Uterus (tissue), 3 donors: ENCODE measurements at regions not wholly inside any gene's neighbourhood (a gene's known extent, or its start where the extent isn't known, plus 50 kb on each side); places are given as distances from the start of the nearest gene placed in this dataset.
"Not testable (repeated sequence)": the region's sequence is repeated elsewhere in the genome, so short reads cannot be mapped to it uniquely, and the experiment has no call there.

Experiments
- DNase-seq, 2 donors: peaks; one replicate each; pipeline ENCODE4 v3.0.0-alpha.2; 2019 to 2020
- H3K27ac ChIP-seq, 2 donors: fragments of 200-600 bp; sonication (generic); 1 replicate in 1 of 2; 2 replicates in 1 of 2; pipeline ENCODE4 v1.5.1; 2016 to 2018
- H3K27me3 ChIP-seq, 2 donors: fragments of 200-600 bp; sonication (generic); one replicate each; pipeline ENCODE4 v1.5.1; 2018 to 2019; ENCODE audit warnings: control low read depth in 1 of 2
- H3K36me3 ChIP-seq, 2 donors: fragments of 200-600 bp; sonication (generic); one replicate each; pipeline ENCODE4 v1.5.1; 2019; ENCODE audit warnings: control low read depth in 1 of 2
- H3K4me1 ChIP-seq, 2 donors: fragments of 200-600 bp; sonication (generic); one replicate each; pipeline ENCODE4 v1.5.1; 2018 to 2019; ENCODE audit warnings: control low read depth in 1 of 2
- H3K4me3 ChIP-seq, 2 donors: fragments of 200-600 bp; sonication (generic); 1 replicate in 1 of 2; 2 replicates in 1 of 2; pipeline ENCODE4 v1.5.1; 2018 to 2019; ENCODE audit warnings: mild to moderate bottlenecking in 1 of 2
- H3K9me3 ChIP-seq, 2 donors: fragments of 200-600 bp; sonication (generic); one replicate each; pipeline ENCODE4 v1.5.1; 2019; ENCODE audit warnings: control low read depth in 1 of 2
- POLR2A ChIP-seq, 2 donors: fragments of 450-650 bp; IDR thresholded peaks; one replicate each; pipeline ENCODE4 v1.6.1; 2016; ENCODE audit warnings: antibody characterized with exemption in 2 of 2, mild to moderate bottlenecking in 1 of 2, moderate library complexity in 1 of 2
- intact Hi-C: fragments of 100-400 bp; cut with DNase I; formaldehyde crosslinking; loops from one replicate; pipeline ENCODE4 v1.15.1; 2023; ENCODE audit warnings: low total_unique reads
- TF ChIP-seq, protein P1 (sequence below), 4 experiments: fragments of 200-600 bp in 2 of 4; fragments of 450-650 bp in 2 of 4; sonication (generic) in 2 of 4; IDR thresholded peaks; one replicate each; pipeline ENCODE4 v1.5.1; 2016 to 2019; ENCODE audit warnings: antibody characterized with exemption in 4 of 4, mild to moderate bottlenecking in 2 of 4, moderate library complexity in 1 of 4
- donor health status: DM: yes; HTN: yes; CAD: no.

GRCh38 chr16:86888231-86889053 is 310.1 kb downstream of the FOXL1 start:
- Histone ChIP-seq H3K9me3 (no peaks in the 10 kb centered on the region), H3K4me1 (no peaks in the 10 kb centered on the region), H3K27me3 (no peaks in the 10 kb centered on the region), H3K4me3 (no peak overlapping the region), H3K36me3 (no peaks in the 10 kb centered on the region), H3K27ac (no peak overlapping the region)
- intact Hi-C loops: no loop called here
- TF ChIP-seq POLR2A (IDR thresholded peaks at IDR 0.05): no peak
- TF ChIP-seq, protein P1, sequence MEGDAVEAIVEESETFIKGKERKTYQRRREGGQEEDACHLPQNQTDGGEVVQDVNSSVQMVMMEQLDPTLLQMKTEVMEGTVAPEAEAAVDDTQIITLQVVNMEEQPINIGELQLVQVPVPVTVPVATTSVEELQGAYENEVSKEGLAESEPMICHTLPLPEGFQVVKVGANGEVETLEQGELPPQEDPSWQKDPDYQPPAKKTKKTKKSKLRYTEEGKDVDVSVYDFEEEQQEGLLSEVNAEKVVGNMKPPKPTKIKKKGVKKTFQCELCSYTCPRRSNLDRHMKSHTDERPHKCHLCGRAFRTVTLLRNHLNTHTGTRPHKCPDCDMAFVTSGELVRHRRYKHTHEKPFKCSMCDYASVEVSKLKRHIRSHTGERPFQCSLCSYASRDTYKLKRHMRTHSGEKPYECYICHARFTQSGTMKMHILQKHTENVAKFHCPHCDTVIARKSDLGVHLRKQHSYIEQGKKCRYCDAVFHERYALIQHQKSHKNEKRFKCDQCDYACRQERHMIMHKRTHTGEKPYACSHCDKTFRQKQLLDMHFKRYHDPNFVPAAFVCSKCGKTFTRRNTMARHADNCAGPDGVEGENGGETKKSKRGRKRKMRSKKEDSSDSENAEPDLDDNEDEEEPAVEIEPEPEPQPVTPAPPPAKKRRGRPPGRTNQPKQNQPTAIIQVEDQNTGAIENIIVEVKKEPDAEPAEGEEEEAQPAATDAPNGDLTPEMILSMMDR (IDR thresholded peaks at IDR 0.05): no peak
- DNase-seq: no peak

GRCh38 chr16:86889054-86889366 is 310.7 kb downstream of the FOXL1 start:
- H3K4me3 ChIP-seq, intact Hi-C loops, H3K9me3 ChIP-seq, H3K27me3 ChIP-seq, H3K36me3 ChIP-seq, DNase-seq, H3K4me1 ChIP-seq, H3K27ac ChIP-seq: not testable (repeated sequence)

DNA sequence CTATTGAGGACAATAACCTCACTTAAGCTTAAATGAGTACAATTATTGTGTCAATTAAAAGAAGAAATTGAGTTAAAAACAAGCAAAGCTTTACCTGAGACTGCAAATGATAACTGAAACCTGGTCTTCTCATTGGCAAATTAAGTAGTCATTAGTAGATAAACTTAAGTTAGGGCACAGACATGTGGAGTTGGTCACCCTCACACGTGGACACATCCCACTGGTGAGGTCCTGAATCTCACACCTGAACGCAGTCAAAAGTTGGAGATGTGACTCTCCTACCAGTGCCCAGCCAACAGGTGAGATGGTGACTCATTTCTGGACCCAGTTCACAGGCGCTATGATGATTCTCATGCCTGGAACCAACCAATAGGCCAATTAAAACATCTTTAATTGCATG is 311.6 kb downstream of the FOXL1 start:
- H3K9me3 ChIP-seq: no peaks in the 10 kb centered on the region
- intact Hi-C loops: no loop called here
- H3K27ac ChIP-seq: no peak overlapping the region
- no peaks in the 10 kb centered on the region for H3K36me3 ChIP-seq
- H3K4me1 ChIP-seq: no peaks in the 10 kb centered on the region
- no peak overlapping the region for H3K4me3 ChIP-seq
- no peak for DNase-seq
- no peak for TF ChIP-seq POLR2A (IDR thresholded peaks at IDR 0.05)
- TF ChIP-seq, protein P1 (IDR thresholded peaks at IDR 0.05): no peak
- peaks cover 0 to 4% of the 10 kb centered on the region in 2 donors for H3K27me3 ChIP-seq

DNA sequence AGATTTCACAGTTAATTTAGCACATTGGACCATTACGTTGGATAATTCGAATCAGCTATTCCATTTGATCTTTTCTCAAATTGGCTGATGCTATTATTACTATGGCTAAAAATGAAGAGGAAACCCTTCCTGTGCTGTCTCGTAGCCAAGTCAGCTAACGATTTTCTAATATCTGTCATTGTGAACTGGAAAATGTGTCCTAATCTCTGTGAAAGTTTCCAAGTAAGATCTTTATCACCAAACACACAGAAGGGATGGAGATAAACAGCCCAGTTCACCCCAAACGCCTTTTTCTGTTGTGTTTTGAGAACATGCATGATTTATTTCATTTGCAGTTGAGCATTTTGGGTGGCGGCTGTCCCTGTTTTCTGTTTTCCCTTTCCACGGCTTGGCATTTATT is 312.8 kb downstream of the FOXL1 start:
- Histone ChIP-seq H3K27me3 (peaks cover 0 to 4% of the 10 kb centered on the region in 2 donors), H3K4me3 (no peak overlapping the region), H3K27ac (no peak overlapping the region), H3K9me3 (no peaks in the 10 kb centered on the region), H3K36me3 (no peaks in the 10 kb centered on the region), H3K4me1 (no peaks in the 10 kb centered on the region)
- no peak for DNase-seq
- TF ChIP-seq POLR2A (IDR thresholded peaks at IDR 0.05): no peak
- TF ChIP-seq, protein P1 (IDR thresholded peaks at IDR 0.05): no peak
- intact Hi-C loops: no loop called here

DNA sequence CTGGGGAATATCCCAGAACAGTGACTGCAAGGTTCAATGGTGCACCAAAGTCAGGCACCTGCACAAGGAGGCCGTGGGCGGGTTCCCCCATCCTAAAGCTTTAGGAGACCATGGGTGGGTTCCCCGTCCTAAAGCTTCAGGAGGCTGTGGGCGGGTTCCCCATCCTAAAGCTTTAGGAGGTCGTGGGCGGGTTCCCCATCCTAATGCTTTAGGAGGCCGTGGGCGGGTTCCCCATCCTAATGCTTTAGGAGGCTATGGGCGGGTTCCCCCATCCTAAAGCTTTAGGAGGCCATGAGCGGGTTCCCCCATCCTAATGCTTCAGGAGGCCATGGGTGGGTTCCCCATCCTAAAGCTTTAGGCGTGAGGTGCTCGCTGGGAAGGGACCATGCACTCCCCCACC is 313.3 kb downstream of the FOXL1 start:
- H3K27ac ChIP-seq: no peak overlapping the region
- DNase-seq: no peak
- H3K36me3 ChIP-seq: no peaks in the 10 kb centered on the region
- peaks cover 0 to 4% of the 10 kb centered on the region in 2 donors for H3K27me3 ChIP-seq
- H3K4me1 ChIP-seq: no peaks in the 10 kb centered on the region
- no peaks in the 10 kb centered on the region for H3K9me3 ChIP-seq
- no peak for TF ChIP-seq POLR2A (IDR thresholded peaks at IDR 0.05)
- TF ChIP-seq, protein P1 (IDR thresholded peaks at IDR 0.05): no peak
- intact Hi-C loops: no loop called here
- no peak overlapping the region for H3K4me3 ChIP-seq
